Activated CD4-positive, alpha-beta memory T cell treated with anti-CD3 and anti-CD28 coated beads, Interleukin-2, amount 10 ng/mL, durations not matched to agents 7 days and 5 days (primary cell): ENCODE measurements at regions not wholly inside any gene's neighbourhood (a gene's known extent, or its start where the extent isn't known, plus 50 kb on each side); places are given as distances from the start of the nearest gene placed in this dataset.
"Not testable (repeated sequence)": the region's sequence is repeated elsewhere in the genome, so short reads cannot be mapped to it uniquely, and the experiment has no call there.

Experiments used
- CTCF ChIA-PET: fragments of 350-600 bp; sonication (Branson Sonifier 250); formaldehyde crosslinking; loops from one replicate; lab custom pipeline; 2021; ENCODE audit warnings: antibody characterized with exemption, inconsistent platforms; lab: Charles Lee
- POLR2A ChIA-PET: fragments of 350-600 bp; sonication (Branson Sonifier 250); formaldehyde crosslinking; loops from one replicate; lab custom pipeline; 2021; ENCODE audit warnings: antibody characterized with exemption; lab: Charles Lee
- DNase-seq: peaks from one replicate; pipeline ENCODE4 v3.0.0-alpha.2; 2020
- H3K27ac Mint-ChIP-seq: one replicate; pipeline ENCODE4 v1.8.0; 2021; ENCODE audit warnings: mild to moderate bottlenecking, mixed read lengths
- H3K27me3 Mint-ChIP-seq: one replicate; pipeline ENCODE4 v1.8.0; 2021; ENCODE audit warnings: mixed read lengths
- H3K36me3 Mint-ChIP-seq: one replicate; pipeline ENCODE4 v1.8.0; 2021; ENCODE audit warnings: low read depth, mixed read lengths
- H3K4me1 Mint-ChIP-seq: one replicate; pipeline ENCODE4 v1.8.0; 2021; ENCODE audit warnings: mixed read lengths
- H3K4me3 Mint-ChIP-seq: one replicate; pipeline ENCODE4 v1.8.0; 2021; ENCODE audit warnings: mild to moderate bottlenecking, mixed read lengths
- H3K9me3 Mint-ChIP-seq: one replicate; pipeline ENCODE4 v1.8.0; 2021; ENCODE audit warnings: mixed read lengths

- ChIA-PET POLR2A (no interaction called here), CTCF (no interaction called here)
- Mint-ChIP-seq H3K4me1 (peaks cover 13% of the 10 kb centered on the region), H3K27me3 (peaks cover 6% of the 10 kb centered on the region), H3K36me3 (no peaks in the 10 kb centered on the region), H3K27ac (no peak overlapping the region), H3K9me3 (no peaks in the 10 kb centered on the region), H3K4me3 (no peak overlapping the region)
- DNase-seq, result no peak
Measured at GRCh38 chr11:45385423-45385822, 99.3 kb upstream of the SYT13 start.

GRCh38 chr11:45384711-45385241, 98.6 kb upstream of the SYT13 start:
- ChIA-PET POLR2A (no interaction called here), CTCF (interaction anchor here (0.8 kb wide), 1 partner anchor 13 kb away, joined by 3 read pairs; no protein-coding TSS in a partner anchor)
- Mint-ChIP-seq H3K36me3 (no peaks in the 10 kb centered on the region), H3K27ac (no peak overlapping the region), H3K4me1 (peaks cover 13% of the 10 kb centered on the region), H3K27me3 (peaks cover 6% of the 10 kb centered on the region), H3K4me3 (no peak overlapping the region), H3K9me3 (no peaks in the 10 kb centered on the region)
- DNase-seq, result no peak

DNA sequence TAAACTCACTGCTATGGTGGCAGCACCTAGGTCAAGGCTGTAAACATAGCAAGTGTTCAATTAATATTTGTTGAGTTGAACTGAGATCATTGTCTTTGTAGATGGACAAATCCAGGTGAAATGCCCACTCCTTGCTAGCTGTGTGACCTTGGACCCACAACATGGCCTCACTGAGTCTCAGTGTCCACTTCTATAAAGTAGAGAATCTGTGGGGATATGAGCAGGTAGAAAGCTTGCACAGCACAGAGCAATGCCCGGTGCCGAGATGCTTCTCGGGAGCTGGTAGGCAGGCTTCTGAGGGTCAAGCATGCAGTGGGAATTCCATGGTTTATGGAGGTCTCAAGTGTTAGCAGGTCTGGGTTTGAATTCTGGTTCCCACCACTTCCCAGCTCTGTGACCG, 97.9 kb upstream of the SYT13 start:
- H3K36me3 Mint-ChIP-seq, result no peaks in the 10 kb centered on the region
- no peak overlapping the region for H3K27ac Mint-ChIP-seq
- no peak overlapping the region for H3K4me3 Mint-ChIP-seq
- ChIA-PET CTCF (interaction anchor here (0.8 kb wide), 1 partner anchor 12 kb away, joined by 3 read pairs; no protein-coding TSS in a partner anchor), POLR2A (no interaction called here)
- no peaks in the 10 kb centered on the region for H3K9me3 Mint-ChIP-seq
- peaks cover 6% of the 10 kb centered on the region for H3K27me3 Mint-ChIP-seq
- H3K4me1 Mint-ChIP-seq, result peaks cover 13% of the 10 kb centered on the region
- no peak for DNase-seq

DNA sequence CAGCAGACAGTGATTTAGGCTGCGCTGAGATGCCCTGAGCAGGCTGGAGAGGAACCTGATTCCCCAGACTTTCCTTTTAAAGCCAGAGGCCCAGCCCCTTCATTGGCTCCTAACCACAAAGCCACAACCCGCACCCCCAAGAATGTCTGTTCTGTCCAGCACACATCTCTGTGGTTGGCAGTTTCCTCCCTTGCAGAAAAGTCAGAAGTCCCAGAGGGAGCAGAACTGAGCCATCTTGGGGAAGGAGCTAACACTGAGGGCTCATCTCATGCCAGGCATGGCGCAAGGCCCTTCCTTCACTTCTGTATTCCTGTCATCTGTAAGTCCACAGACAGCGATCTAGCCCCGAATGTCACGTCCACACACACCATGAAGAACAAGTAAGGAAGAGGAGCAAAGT, 97.1 kb upstream of the SYT13 start:
- H3K36me3 Mint-ChIP-seq, result no peaks in the 10 kb centered on the region
- H3K27ac Mint-ChIP-seq, result no peak overlapping the region
- H3K4me3 Mint-ChIP-seq, result no peak overlapping the region
- no peak for DNase-seq
- H3K4me1 Mint-ChIP-seq, result peaks cover 13% of the 10 kb centered on the region
- H3K27me3 Mint-ChIP-seq, result peaks cover 6% of the 10 kb centered on the region
- ChIA-PET POLR2A (no interaction called here), CTCF (interaction anchor here (2.2 kb wide), 1 partner anchor 12 kb away, joined by 10 read pairs; no protein-coding TSS in a partner anchor)
- H3K9me3 Mint-ChIP-seq, result no peaks in the 10 kb centered on the region

- POLR2A ChIA-PET, result no interaction called here
- Mint-ChIP-seq H3K27ac (no peak overlapping the region), H3K4me1 (peaks cover 13% of the 10 kb centered on the region), H3K9me3 (no peaks in the 10 kb centered on the region), H3K4me3 (no peak overlapping the region), H3K27me3 (peaks cover 4% of the 10 kb centered on the region), H3K36me3 (no peaks in the 10 kb centered on the region)
- CTCF ChIA-PET, result interaction anchor here (2.2 kb wide), 1 partner anchor 11 kb away, joined by 10 read pairs; no protein-coding TSS in a partner anchor
- DNase-seq, result no peak
Measured at GRCh38 chr11:45382133-45382878, 96.2 kb upstream of the SYT13 start.

DNA sequence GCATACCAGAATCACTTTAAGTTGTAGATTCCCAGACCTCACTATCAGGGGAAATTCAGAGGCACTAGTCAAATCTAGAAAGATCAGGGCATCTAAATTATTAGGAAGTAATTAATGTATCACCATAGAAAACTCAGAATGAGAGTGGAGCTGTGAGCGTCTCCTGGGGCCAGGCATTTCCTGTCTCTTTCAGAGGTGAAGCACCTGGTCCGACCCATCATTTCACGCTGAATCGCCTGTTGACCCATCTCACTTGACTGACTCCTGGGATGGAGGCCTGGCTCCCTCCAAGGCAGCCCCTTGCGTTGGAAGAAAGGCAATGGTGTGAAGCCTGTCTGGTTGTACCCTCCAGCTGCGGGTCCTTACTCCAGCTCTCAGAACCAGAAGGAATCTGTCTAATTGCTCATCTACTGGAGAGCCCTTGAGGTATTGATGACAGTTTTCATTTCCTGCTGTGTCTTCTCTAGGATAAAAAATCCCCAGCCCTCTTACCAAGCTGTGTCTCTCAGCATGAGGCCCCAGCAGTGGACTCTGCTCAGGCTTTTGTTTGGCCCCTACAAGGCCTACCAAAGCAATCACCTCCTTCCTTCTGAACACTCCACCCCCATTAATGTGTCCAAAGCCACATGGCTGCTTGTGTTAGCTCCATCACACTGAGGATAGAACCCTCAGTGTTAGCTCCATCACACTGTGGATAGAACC, 93.2 kb upstream of the SYT13 start:
- CTCF ChIA-PET, result interaction anchor here (1.3 to 2.3 kb wide), 2 partner anchors 8 to 393 kb away, joined by 4 to 10 read pairs; no protein-coding TSS in a partner anchor
- H3K36me3 Mint-ChIP-seq, result no peaks in the 10 kb centered on the region
- H3K4me3 Mint-ChIP-seq, result no peak overlapping the region
- DNase-seq, result no peak
- POLR2A ChIA-PET, result no interaction called here
- peaks cover 4% of the 10 kb centered on the region for H3K27me3 Mint-ChIP-seq
- no peaks in the 10 kb centered on the region for H3K9me3 Mint-ChIP-seq
- H3K27ac Mint-ChIP-seq, result no peak overlapping the region
- peaks cover 11% of the 10 kb centered on the region for H3K4me1 Mint-ChIP-seq

GRCh38 chr11:45378516-45378915, 92.4 kb upstream of the SYT13 start:
- DNase-seq, result no peak
- Mint-ChIP-seq H3K27ac (no peak overlapping the region), H3K27me3 (peaks cover 3% of the 10 kb centered on the region), H3K9me3 (no peaks in the 10 kb centered on the region), H3K4me3 (no peak overlapping the region), H3K36me3 (no peaks in the 10 kb centered on the region), H3K4me1 (peaks cover 8% of the 10 kb centered on the region)
- ChIA-PET POLR2A (no interaction called here), CTCF (interaction anchor here (2.3 kb wide), 1 partner anchor 7 kb away, joined by 10 read pairs; no protein-coding TSS in a partner anchor)

DNA sequence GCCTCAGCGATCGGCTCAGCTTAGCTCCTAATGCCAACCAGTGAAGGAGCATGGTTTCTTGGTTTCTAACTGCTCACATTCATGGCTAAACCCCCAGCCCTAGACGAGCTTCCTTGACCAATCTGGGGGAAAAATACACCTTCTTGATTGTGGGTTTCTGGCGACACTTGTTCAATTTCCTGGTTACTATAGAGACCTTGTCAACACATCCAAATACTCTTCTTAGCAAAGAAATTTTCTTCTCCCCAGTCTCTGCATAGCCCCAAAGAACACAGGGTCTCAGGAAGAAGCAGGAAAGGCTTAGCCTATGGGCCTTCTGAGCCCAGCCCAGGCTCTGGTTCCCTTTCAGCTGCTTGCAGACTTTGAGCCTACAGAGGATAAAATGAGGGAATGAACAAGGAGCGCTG, 88.5 kb upstream of the SYT13 start:
- Mint-ChIP-seq H3K27ac (no peak overlapping the region), H3K4me1 (no peaks in the 10 kb centered on the region), H3K4me3 (no peak overlapping the region), H3K9me3 (no peaks in the 10 kb centered on the region), H3K27me3 (peaks cover 5% of the 10 kb centered on the region), H3K36me3 (no peaks in the 10 kb centered on the region)
- ChIA-PET POLR2A (no interaction called here), CTCF (interaction anchor here (2.1 kb wide), 1 partner anchor 397 kb away, joined by 6 read pairs; no protein-coding TSS in a partner anchor)
- DNase-seq, result no peak

DNA sequence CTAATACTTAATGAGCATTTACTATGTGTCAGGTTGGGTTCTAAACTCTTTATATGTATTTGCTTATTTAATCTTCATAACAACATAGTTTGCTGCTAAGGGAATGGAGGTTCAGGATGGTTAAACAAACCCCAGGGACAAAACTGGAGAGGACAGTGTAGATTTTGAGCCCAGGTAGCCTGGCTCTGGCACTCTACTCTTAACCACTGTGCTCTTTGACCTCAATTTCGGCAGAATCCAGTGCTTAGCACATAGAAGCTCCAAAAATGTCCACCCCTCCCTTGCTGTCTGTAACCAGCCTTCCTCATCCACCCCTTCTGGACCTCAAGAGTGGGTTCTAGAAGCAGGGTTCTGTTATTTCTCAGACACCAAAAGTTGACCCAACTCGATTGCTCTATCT, 88.0 kb upstream of the SYT13 start:
- no peaks in the 10 kb centered on the region for H3K4me1 Mint-ChIP-seq
- no peaks in the 10 kb centered on the region for H3K36me3 Mint-ChIP-seq
- H3K27me3 Mint-ChIP-seq, result peaks cover 5% of the 10 kb centered on the region
- DNase-seq, result no peak
- CTCF ChIA-PET, result interaction anchor here (2.1 kb wide), 1 partner anchor 398 kb away, joined by 6 read pairs; no protein-coding TSS in a partner anchor
- no peak overlapping the region for H3K27ac Mint-ChIP-seq
- H3K9me3 Mint-ChIP-seq, result no peaks in the 10 kb centered on the region
- no peak overlapping the region for H3K4me3 Mint-ChIP-seq
- POLR2A ChIA-PET, result no interaction called here

- CTCF ChIA-PET, result interaction anchor here (2.1 kb wide), 1 partner anchor 398 kb away, joined by 6 read pairs; no protein-coding TSS in a partner anchor
- Mint-ChIP-seq H3K4me3 (no peak overlapping the region), H3K27ac (no peak overlapping the region), H3K27me3 (peaks cover 5% of the 10 kb centered on the region), H3K9me3 (no peaks in the 10 kb centered on the region), H3K36me3 (no peaks in the 10 kb centered on the region), H3K4me1 (no peaks in the 10 kb centered on the region)
- DNase-seq, result no peak
- POLR2A ChIA-PET, result no interaction called here
Measured at GRCh38 chr11:45373506-45374035, 87.4 kb upstream of the SYT13 start.

DNA sequence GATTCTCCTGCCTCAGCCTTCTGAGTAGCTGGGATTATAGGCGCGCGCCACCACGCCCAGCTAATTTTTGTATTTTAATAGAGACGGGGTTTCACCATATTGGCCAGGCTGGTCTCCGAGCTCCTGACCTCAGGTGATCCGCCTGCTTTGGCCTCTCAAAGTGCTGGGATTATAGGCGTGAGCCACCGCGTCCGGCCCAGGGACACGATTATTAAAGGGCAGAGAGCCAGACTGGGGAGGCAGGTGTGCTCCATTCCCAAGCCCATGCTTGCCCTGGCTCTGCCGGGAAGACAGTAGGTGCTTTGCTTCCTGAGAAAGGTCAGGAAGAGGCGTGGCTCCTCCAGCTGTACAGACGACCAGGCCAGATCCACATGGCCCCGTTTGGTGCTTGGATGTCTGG, 86.3 kb upstream of the SYT13 start:
- H3K4me3 Mint-ChIP-seq, DNase-seq, H3K4me1 Mint-ChIP-seq, POLR2A ChIA-PET, H3K9me3 Mint-ChIP-seq, H3K27me3 Mint-ChIP-seq, H3K36me3 Mint-ChIP-seq, H3K27ac Mint-ChIP-seq: not testable (repeated sequence)
- CTCF ChIA-PET, result interaction anchor here (0.6 to 2.7 kb wide), 7 partner anchors 10 to 1331 kb away, joined by 3 to 27 read pairs (median 10); no protein-coding TSS in a partner anchor

- Mint-ChIP-seq H3K27me3 (peaks cover 9% of the 10 kb centered on the region), H3K9me3 (no peaks in the 10 kb centered on the region), H3K36me3 (no peaks in the 10 kb centered on the region), H3K4me1 (no peaks in the 10 kb centered on the region), H3K27ac (no peak overlapping the region), H3K4me3 (no peak overlapping the region)
- POLR2A ChIA-PET, result interaction anchor here (0.8 kb wide), 1 partner anchor 433 kb away, joined by 3 read pairs; no protein-coding TSS in a partner anchor
- DNase-seq, result peak; percentile 63
- CTCF ChIA-PET, result interaction anchor here (0.6 to 2.7 kb wide), 17 partner anchors 8 to 1330 kb away, joined by 3 to 27 read pairs (median 5); no protein-coding TSS in a partner anchor
Measured at GRCh38 chr11:45371251-45372115, 85.3 kb upstream of the SYT13 start.
